H1 (cell line): ENCODE measurements at regions not wholly inside any gene's neighbourhood (a gene's known extent, or its start where the extent isn't known, plus 50 kb on each side); places are given as distances from the start of the nearest gene placed in this dataset.

Experiments
- BRCA1 ChIP-seq: IDR thresholded peaks from 2 replicates; pipeline ENCODE4 v1.6.1; 2012; ENCODE audit warnings: low read depth, low read length, improper control_type of control experiment
- E2F6 ChIP-seq: IDR thresholded peaks from 2 replicates; pipeline ENCODE4 v1.6.1; 2012; ENCODE audit warnings: inconsistent platforms
- GTF2F1 ChIP-seq: IDR thresholded peaks from 2 replicates; pipeline ENCODE4 v1.6.1; 2012; ENCODE audit warnings: low read depth, low read length, improper control_type of control experiment, borderline replicate concordance
- HDAC2 ChIP-seq, 2 experiments: fragments of 300-600 bp in 1 of 2; sonication (generic) in 1 of 2; IDR thresholded peaks; 2 replicates each; pipeline ENCODE4 v1.6.1; 2011 to 2012; ENCODE audit warnings: low read depth in 2 of 2, low read length in 2 of 2, mild to moderate bottlenecking in 2 of 2, moderate library complexity in 2 of 2, borderline replicate concordance in 1 of 2, inconsistent platforms in 1 of 2
- HDAC6 ChIP-seq: IDR thresholded peaks from one replicate; pipeline ENCODE4 v1.7.1; 2012; ENCODE audit warnings: low read depth, mild to moderate bottlenecking, inconsistent platforms, low read length, moderate library complexity
- JUN ChIP-seq: IDR thresholded peaks from 2 replicates; pipeline ENCODE4 v1.6.1; 2011; ENCODE audit warnings: low read depth, mild to moderate bottlenecking, improper control_type of control experiment, low read length
- JUND ChIP-seq: IDR thresholded peaks from 2 replicates; pipeline ENCODE4 v1.6.1; 2011; ENCODE audit warnings: mild to moderate bottlenecking, improper control_type of control experiment, low read length
- SIRT6 ChIP-seq: IDR thresholded peaks from one replicate; pipeline ENCODE4 v1.7.1; 2012; ENCODE audit warnings: low read length, inconsistent platforms
- SIX5 ChIP-seq: IDR thresholded peaks from 2 replicates; pipeline ENCODE4 v1.6.1; 2011; ENCODE audit warnings: mild to moderate bottlenecking, low read depth, low read length
- TAF1 ChIP-seq: IDR thresholded peaks from 2 replicates; pipeline ENCODE4 v1.6.1; 2011; ENCODE audit warnings: mild to moderate bottlenecking, low read depth, low read length
- TBP ChIP-seq: IDR thresholded peaks from 2 replicates; pipeline ENCODE4 v1.6.1; 2011; ENCODE audit warnings: low read depth, low read length, improper control_type of control experiment
- TF ChIP-seq, protein P1 (sequence below): IDR thresholded peaks from 2 replicates; pipeline ENCODE4 v1.6.1; 2011; ENCODE audit warnings: low read depth, mild to moderate bottlenecking, low read length; ENCODE audit not compliant: insufficient read depth
- TF ChIP-seq, protein P2 (sequence below), 3 experiments: IDR thresholded peaks; 1 replicate in 2 of 3; 2 replicates in 1 of 3; pipeline versions ENCODE4 v1.5.1 to v1.6.1; 2011; ENCODE audit warnings: low read length in 3 of 3, mild to moderate bottlenecking in 3 of 3, inconsistent platforms in 2 of 3, low read depth in 1 of 3, moderate library complexity in 1 of 3; ENCODE audit not compliant: insufficient read depth in 1 of 3; ENCODE audit errors: control extremely low read depth in 1 of 3
- TF ChIP-seq, protein P3 (sequence below): IDR thresholded peaks from 2 replicates; pipeline ENCODE4 v1.6.1; 2012; ENCODE audit warnings: inconsistent platforms

DNA sequence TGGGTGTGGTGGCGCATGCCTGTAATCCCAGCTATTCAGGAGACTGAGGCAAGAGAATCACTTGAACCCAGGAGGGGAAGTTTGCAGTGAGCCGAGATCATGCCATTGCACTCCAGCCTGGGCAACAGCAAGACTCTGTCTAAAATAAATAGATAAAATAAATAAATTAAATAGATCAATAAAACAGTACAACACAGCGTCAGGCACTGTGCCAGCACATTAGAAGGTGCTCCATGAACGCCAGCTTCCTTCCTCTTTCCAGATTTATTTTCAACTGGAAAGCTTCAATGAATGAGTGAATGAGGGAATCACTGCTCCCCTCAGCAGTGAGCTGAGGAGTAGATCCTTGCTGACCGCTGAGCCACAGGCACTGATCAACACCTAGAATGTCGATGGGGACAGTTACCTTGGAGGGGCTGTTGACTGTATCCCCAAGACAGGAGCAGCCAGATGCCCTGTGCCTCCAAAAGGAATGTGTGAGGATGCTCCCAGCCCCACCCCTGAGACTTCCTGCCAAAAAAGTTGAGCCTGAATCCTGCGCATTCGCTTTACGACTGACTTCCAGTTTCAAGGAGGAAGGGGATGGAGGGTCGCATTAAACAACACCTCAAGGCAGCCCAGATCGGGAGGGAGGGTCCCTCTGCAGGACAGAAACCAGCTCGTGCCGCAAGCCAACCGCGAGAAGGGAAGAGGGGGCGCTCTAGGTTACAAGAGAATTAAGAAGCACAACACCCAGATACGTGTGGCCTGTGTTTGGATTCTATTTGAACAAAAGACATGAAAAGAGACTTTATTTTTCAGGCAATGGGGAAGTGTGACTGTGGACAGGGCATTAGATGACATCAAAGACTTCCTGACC lies 54.0 kb upstream of the CNOT6 start (continued):
- TF ChIP-seq BRCA1 (no peak), HDAC6 (no peak), HDAC2 (IDR thresholded peaks at IDR 0.05; ENCODE audit: borderline replicate concordance in 1 of 2, low read depth in 2 of 2, low read length in 2 of 2) (no peak), GTF2F1 (no peak), JUN (no peak), E2F6 (0 out of 2 replicates have a peak, but pooled peaks have one; percentile 43), TAF1 (no peak), JUND (no peak), TBP (peak; percentile 61; the same call in 1 of the 2 replicates), SIRT6 (no peak), SIX5 (no peak)
- TF ChIP-seq, protein P1, sequence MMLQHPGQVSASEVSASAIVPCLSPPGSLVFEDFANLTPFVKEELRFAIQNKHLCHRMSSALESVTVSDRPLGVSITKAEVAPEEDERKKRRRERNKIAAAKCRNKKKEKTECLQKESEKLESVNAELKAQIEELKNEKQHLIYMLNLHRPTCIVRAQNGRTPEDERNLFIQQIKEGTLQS = no peak
- TF ChIP-seq, protein P2, sequence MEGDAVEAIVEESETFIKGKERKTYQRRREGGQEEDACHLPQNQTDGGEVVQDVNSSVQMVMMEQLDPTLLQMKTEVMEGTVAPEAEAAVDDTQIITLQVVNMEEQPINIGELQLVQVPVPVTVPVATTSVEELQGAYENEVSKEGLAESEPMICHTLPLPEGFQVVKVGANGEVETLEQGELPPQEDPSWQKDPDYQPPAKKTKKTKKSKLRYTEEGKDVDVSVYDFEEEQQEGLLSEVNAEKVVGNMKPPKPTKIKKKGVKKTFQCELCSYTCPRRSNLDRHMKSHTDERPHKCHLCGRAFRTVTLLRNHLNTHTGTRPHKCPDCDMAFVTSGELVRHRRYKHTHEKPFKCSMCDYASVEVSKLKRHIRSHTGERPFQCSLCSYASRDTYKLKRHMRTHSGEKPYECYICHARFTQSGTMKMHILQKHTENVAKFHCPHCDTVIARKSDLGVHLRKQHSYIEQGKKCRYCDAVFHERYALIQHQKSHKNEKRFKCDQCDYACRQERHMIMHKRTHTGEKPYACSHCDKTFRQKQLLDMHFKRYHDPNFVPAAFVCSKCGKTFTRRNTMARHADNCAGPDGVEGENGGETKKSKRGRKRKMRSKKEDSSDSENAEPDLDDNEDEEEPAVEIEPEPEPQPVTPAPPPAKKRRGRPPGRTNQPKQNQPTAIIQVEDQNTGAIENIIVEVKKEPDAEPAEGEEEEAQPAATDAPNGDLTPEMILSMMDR (IDR thresholded peaks at IDR 0.05; ENCODE audit: control extremely low read depth in 1 of 3, insufficient read depth in 1 of 3, low read depth in 1 of 3, low read length in 3 of 3) = peak; percentile 56 to 65 (median 61)
- TF ChIP-seq, protein P3, sequence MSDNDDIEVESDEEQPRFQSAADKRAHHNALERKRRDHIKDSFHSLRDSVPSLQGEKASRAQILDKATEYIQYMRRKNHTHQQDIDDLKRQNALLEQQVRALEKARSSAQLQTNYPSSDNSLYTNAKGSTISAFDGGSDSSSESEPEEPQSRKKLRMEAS = peak; percentile 58
- TF ChIP-seq, all 59 proteins: peak for 5
